A549 (cell line): ENCODE measurements at regions not wholly inside any gene's neighbourhood (a gene's known extent, or its start where the extent isn't known, plus 50 kb on each side); places are given as distances from the start of the nearest gene placed in this dataset.

Experiments
- ATAC-seq, 2 experiments: fragments of 200-7000 bp in 1 of 2; fragments of >200 bp in 1 of 2; cut with Nextera tagmentation in 1 of 2; cut with Tn5 transposase in 1 of 2; 3 replicates each; pipeline versions ENCODE4 v1.8.0 to v1.9.1; 2018 to 2020; ENCODE audit warnings: mild to moderate bottlenecking in 1 of 2, moderate library complexity in 1 of 2
- CTCF ChIA-PET: fragments of 300-600 bp; sonication (Branson Sonifier 250); formaldehyde crosslinking; extraction: SDS; loops from one replicate; lab custom pipeline; 2021; ENCODE audit warnings: antibody characterized with exemption, inconsistent platforms; lab: Yijun Ruan, JAX
- POLR2A ChIA-PET: fragments of 350-600 bp; formaldehyde crosslinking; extraction: SDS; loops from one replicate; lab custom pipeline; 2021; ENCODE audit warnings: antibody characterized with exemption, inconsistent platforms; lab: Yijun Ruan, JAX
- DNase-seq, 2 experiments: peaks; one replicate each; pipeline versions ENCODE4 v3.0.0 to v3.0.0-alpha.2; 2011 to 2016; ENCODE audit warnings: low read depth in 1 of 2, low spot score in 1 of 2
- FAIRE-seq: peaks from 2 replicates; lab custom pipeline; 2011; peaks lifted over from hg19 to GRCh38; lab: Jason Lieb, UNC
- H3K27ac ChIP-seq, 2 experiments: fragments of >200 bp; sonication (Bioruptor Twin); formaldehyde crosslinking; 3 replicates each; pipeline ENCODE4 v1.5.1; 2016 to 2017
- H3K4me1 ChIP-seq: fragments of >200 bp; sonication (Bioruptor Twin); formaldehyde crosslinking; 3 replicates; pipeline ENCODE4 v1.6.1; 2016
- H3K4me2 ChIP-seq: fragments of >200 bp; sonication (Bioruptor Twin); formaldehyde crosslinking; 3 replicates; pipeline ENCODE4 v1.6.1; 2016
- H3K4me3 ChIP-seq: fragments of >200 bp; sonication (Bioruptor Twin); formaldehyde crosslinking; 3 replicates; pipeline ENCODE4 v1.5.1; 2016
- H3K9me3 ChIP-seq: fragments of >200 bp; sonication (Bioruptor Twin); formaldehyde crosslinking; 3 replicates; pipeline ENCODE4 v1.6.1; 2016
- BCL3 ChIP-seq: fragments of >200 bp; sonication (Bioruptor Twin); formaldehyde crosslinking; IDR thresholded peaks from 3 replicates; pipeline ENCODE4 v1.6.1; 2016
- BHLHE40 ChIP-seq: IDR thresholded peaks from 2 replicates; pipeline ENCODE4 v1.6.1; 2012; ENCODE audit warnings: low read depth, low read length, inconsistent platforms
- CHD2 ChIP-seq: fragments of 150-350 bp; IDR thresholded peaks from 2 replicates; pipeline ENCODE4 v1.6.1; 2014; ENCODE audit warnings: low read length; ENCODE audit not compliant: partially characterized antibody
- EHF ChIP-seq: fragments of 250-450 bp; sonication (Bioruptor Pico); IDR thresholded peaks from 2 replicates; pipeline ENCODE4 v1.5.0; 2020; ENCODE audit warnings: mild to moderate bottlenecking
- ELK1 ChIP-seq: fragments of 150-350 bp; IDR thresholded peaks from 2 replicates; pipeline ENCODE4 v1.6.1; 2014; ENCODE audit warnings: low read depth, mild to moderate bottlenecking, low read length
- FOSL2 ChIP-seq, 2 experiments: fragments of 450-650 bp in 1 of 2; fragments of >200 bp in 1 of 2; sonication (Bioruptor Twin) in 1 of 2; formaldehyde crosslinking; IDR thresholded peaks; 2 replicates each; pipeline versions ENCODE4 v1.5.0 to v1.6.1; 2016 to 2020; ENCODE audit warnings: mild to moderate bottlenecking in 1 of 2, moderate library complexity in 1 of 2
- FOXS1 ChIP-seq: fragments of 250-450 bp; sonication (Bioruptor Pico); IDR thresholded peaks from 2 replicates; pipeline ENCODE4 v1.5.0; 2020; ENCODE audit warnings: mild to moderate bottlenecking, moderate library complexity
- GATA3 ChIP-seq: IDR thresholded peaks from 2 replicates; pipeline ENCODE4 v1.6.1; 2012; ENCODE audit warnings: borderline replicate concordance
- HDAC2 ChIP-seq: fragments of 200-600 bp; sonication (generic); IDR thresholded peaks from 2 replicates; pipeline ENCODE4 v1.6.1; 2016
- HES2 ChIP-seq: fragments of >200 bp; sonication (Bioruptor Twin); formaldehyde crosslinking; IDR thresholded peaks from 2 replicates; pipeline ENCODE4 v1.6.1; 2016
- JUN ChIP-seq, 2 experiments: fragments of >200 bp; sonication (Bioruptor Twin); formaldehyde crosslinking; IDR thresholded peaks; 2 replicates in 1 of 2; 3 replicates in 1 of 2; pipeline ENCODE4 v1.6.1; 2016 to 2017
- KDM5A ChIP-seq: fragments of 200-600 bp; sonication (generic); IDR thresholded peaks from 2 replicates; pipeline ENCODE4 v1.6.1; 2016; ENCODE audit warnings: antibody characterized with exemption, mild to moderate bottlenecking
- MYC ChIP-seq: IDR thresholded peaks from 2 replicates; pipeline ENCODE4 v1.6.1; 2012; ENCODE audit warnings: mild to moderate bottlenecking, inconsistent platforms, low read length, improper control_type of control experiment, borderline replicate concordance
- NFE2L2 ChIP-seq: fragments of 150-350 bp; conservative IDR thresholded peaks from 2 replicates; pipeline ENCODE4 v1.6.1; 2014; ENCODE audit warnings: low read length
- NPAS2 ChIP-seq: fragments of 250-450 bp; sonication (Bioruptor Pico); IDR thresholded peaks from 2 replicates; pipeline ENCODE4 v1.8.0; 2022; ENCODE audit warnings: mild to moderate bottlenecking, moderate library complexity, borderline replicate concordance
- PHF8 ChIP-seq: fragments of 200-600 bp; sonication (generic); IDR thresholded peaks from 2 replicates; pipeline ENCODE4 v1.6.1; 2016; ENCODE audit warnings: low read depth, mild to moderate bottlenecking, antibody characterized with exemption, moderate library complexity, borderline replicate concordance
- REST ChIP-seq: fragments of 200-600 bp; sonication (generic); IDR thresholded peaks from 2 replicates; pipeline ENCODE4 v1.6.1; 2016; ENCODE audit warnings: antibody characterized with exemption, mild to moderate bottlenecking, moderate library complexity
- RNF2 ChIP-seq: fragments of 200-600 bp; sonication (generic); IDR thresholded peaks from 2 replicates; pipeline ENCODE4 v1.6.1; 2016; ENCODE audit warnings: low read depth, mild to moderate bottlenecking, antibody characterized with exemption, moderate library complexity, borderline replicate concordance
- SREBF2 ChIP-seq: fragments of 450-650 bp; IDR thresholded peaks from 2 replicates; pipeline ENCODE4 v1.6.1; 2014; ENCODE audit warnings: mild to moderate bottlenecking, moderate library complexity
- TFCP2L1 ChIP-seq: fragments of 250-450 bp; sonication (Bioruptor Pico); IDR thresholded peaks from 2 replicates; pipeline ENCODE4 v1.5.0; 2021; ENCODE audit warnings: mild to moderate bottlenecking
- TP53 ChIP-seq: fragments of 250-450 bp; sonication (Bioruptor Pico); IDR thresholded peaks from 2 replicates; pipeline ENCODE4 v1.5.0; 2021; ENCODE audit warnings: mild to moderate bottlenecking, moderate library complexity
- ZC3H11A ChIP-seq: fragments of 450-650 bp; IDR thresholded peaks from 2 replicates; pipeline ENCODE4 v1.6.1; 2014; ENCODE audit warnings: antibody characterized with exemption, mild to moderate bottlenecking
- ZFP36 ChIP-seq: fragments of 450-650 bp; IDR thresholded peaks from 2 replicates; pipeline ENCODE4 v1.6.1; 2014; ENCODE audit warnings: borderline replicate concordance; ENCODE audit not compliant: partially characterized antibody
- WGBS: methylation state at CpG from one replicate; pipeline ENCODE4 v1.1.6; 2017; ENCODE audit errors: missing lambda C conversion rate; 5-methylcytosine and 5-hydroxymethylcytosine counted together
- TF ChIP-seq, protein P1 (sequence below): fragments of 250-450 bp; sonication (Bioruptor Pico); IDR thresholded peaks from 2 replicates; pipeline ENCODE4 v1.5.0; 2021; ENCODE audit warnings: mild to moderate bottlenecking, moderate library complexity, borderline replicate concordance
- TF ChIP-seq, protein P2 (sequence below): fragments of 450-650 bp; IDR thresholded peaks from 2 replicates; pipeline ENCODE4 v1.6.1; 2014; ENCODE audit warnings: antibody characterized with exemption

GRCh38 chr18:76647322-76647721 lies 152.3 kb upstream of the ZNF516 start:
- H3K27ac ChIP-seq: no peak overlapping the region
- no peak overlapping the region for H3K4me3 ChIP-seq
- no peaks in the 10 kb centered on the region for H3K9me3 ChIP-seq
- ATAC-seq (no peak), DNase-seq (no peak), FAIRE-seq (no peak)
- H3K4me1 ChIP-seq: no peaks in the 10 kb centered on the region
- ChIA-PET POLR2A (no interaction called here), CTCF (no interaction called here)
- no peak for TF ChIP-seq GATA3
- TF ChIP-seq, protein P1, sequence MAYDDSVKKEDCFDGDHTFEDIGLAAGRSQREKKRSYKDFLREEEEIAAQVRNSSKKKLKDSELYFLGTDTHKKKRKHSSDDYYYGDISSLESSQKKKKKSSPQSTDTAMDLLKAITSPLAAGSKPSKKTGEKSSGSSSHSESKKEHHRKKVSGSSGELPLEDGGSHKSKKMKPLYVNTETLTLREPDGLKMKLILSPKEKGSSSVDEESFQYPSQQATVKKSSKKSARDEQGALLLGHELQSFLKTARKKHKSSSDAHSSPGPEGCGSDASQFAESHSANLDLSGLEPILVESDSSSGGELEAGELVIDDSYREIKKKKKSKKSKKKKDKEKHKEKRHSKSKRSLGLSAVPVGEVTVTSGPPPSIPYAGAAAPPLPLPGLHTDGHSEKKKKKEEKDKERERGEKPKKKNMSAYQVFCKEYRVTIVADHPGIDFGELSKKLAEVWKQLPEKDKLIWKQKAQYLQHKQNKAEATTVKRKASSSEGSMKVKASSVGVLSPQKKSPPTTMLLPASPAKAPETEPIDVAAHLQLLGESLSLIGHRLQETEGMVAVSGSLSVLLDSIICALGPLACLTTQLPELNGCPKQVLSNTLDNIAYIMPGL (CRISPR knock-in tag): no peak
- TF ChIP-seq HDAC2: no peak
- no peak for TF ChIP-seq RNF2
- no peak for TF ChIP-seq REST
- TF ChIP-seq BHLHE40: no peak
- TF ChIP-seq ZC3H11A: no peak
- no peak for TF ChIP-seq BCL3
- TF ChIP-seq PHF8: no peak
- no peak for TF ChIP-seq HES2
- TF ChIP-seq ZFP36: no peak
- no peak for TF ChIP-seq KDM5A
- 43% methylated on average over 10 of the region's 11 CpGs for WGBS
- no peak overlapping the region for H3K4me2 ChIP-seq

DNA sequence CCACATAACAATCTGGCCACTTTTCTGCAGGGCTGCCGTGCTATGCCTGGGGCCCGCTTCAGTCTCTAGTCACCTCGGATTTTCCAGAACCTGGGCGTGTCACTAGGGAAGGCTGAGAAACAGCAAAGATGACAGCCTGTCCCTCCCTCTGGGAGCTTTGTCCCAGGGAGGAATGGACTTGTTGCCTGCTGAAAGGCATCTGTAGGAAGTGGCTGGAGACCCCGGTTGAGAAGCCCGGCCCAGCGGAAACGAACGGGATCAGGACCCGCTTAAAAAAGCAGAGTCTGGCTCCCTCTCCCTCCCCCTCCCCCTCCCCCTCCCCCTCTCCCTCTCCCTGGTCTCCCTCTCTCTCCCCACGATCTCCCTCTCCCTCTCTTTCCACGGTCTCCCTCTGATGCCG lies 149.5 kb upstream of the ZNF516 start:
- Histone ChIP-seq H3K4me3 (no peak overlapping the region), H3K4me2 (no peak overlapping the region), H3K4me1 (no peaks in the 10 kb centered on the region), H3K9me3 (no peaks in the 10 kb centered on the region), H3K27ac (no peak overlapping the region)
- TF ChIP-seq, protein P2, sequence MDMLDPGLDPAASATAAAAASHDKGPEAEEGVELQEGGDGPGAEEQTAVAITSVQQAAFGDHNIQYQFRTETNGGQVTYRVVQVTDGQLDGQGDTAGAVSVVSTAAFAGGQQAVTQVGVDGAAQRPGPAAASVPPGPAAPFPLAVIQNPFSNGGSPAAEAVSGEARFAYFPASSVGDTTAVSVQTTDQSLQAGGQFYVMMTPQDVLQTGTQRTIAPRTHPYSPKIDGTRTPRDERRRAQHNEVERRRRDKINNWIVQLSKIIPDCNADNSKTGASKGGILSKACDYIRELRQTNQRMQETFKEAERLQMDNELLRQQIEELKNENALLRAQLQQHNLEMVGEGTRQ: no peak
- TF ChIP-seq MYC (no peak), EHF (CRISPR knock-in tag) (no peak)
- no peak for ATAC-seq
- POLR2A ChIA-PET: no interaction called here
- CTCF ChIA-PET: no interaction called here
- 20% methylated on average over 7 of the region's 13 CpGs for WGBS
- FAIRE-seq: no peak
- DNase-seq: no peak

- no peak for ATAC-seq
- no peaks in the 10 kb centered on the region for H3K9me3 ChIP-seq
- ChIA-PET CTCF (no interaction called here), POLR2A (no interaction called here)
- H3K4me3 ChIP-seq: no peak overlapping the region
- H3K4me1 ChIP-seq: no peaks in the 10 kb centered on the region
- no peak for DNase-seq
- 27% methylated on average over 4 of the region's 6 CpGs for WGBS
- no peak for FAIRE-seq
- H3K4me2 ChIP-seq: no peak overlapping the region
- H3K27ac ChIP-seq: no peak overlapping the region
- TF ChIP-seq NPAS2 (CRISPR knock-in tag) (no peak), FOSL2 (IDR thresholded peaks at IDR 0.05) (no peak), FOSL2 (CRISPR knock-in tag; IDR thresholded peaks at IDR 0.05) (no peak), CHD2 (no peak), RNF2 (no peak), TP53 (CRISPR knock-in tag) (no peak), SREBF2 (no peak), ELK1 (no peak), TFCP2L1 (no peak), NFE2L2 (no peak), FOXS1 (CRISPR knock-in tag) (no peak), MYC (no peak), JUN (IDR thresholded peaks at IDR 0.05) (no peak)
These were observed 149.0 kb upstream of the ZNF516 start for GRCh38 chr18:76643996-76644395.
